GM18870 (cell line): ENCODE measurements at regions not wholly inside any gene's neighbourhood (a gene's known extent, or its start where the extent isn't known, plus 50 kb on each side); places are given as distances from the start of the nearest gene placed in this dataset.

Experiments used
- ATAC-seq: cut with Tn5 transposase; IDR thresholded peaks from one replicate; pipeline ENCODE4 v1.9.1; 2021; ENCODE audit warnings: moderate library complexity; ENCODE audit not compliant: unreplicated experiment

DNA sequence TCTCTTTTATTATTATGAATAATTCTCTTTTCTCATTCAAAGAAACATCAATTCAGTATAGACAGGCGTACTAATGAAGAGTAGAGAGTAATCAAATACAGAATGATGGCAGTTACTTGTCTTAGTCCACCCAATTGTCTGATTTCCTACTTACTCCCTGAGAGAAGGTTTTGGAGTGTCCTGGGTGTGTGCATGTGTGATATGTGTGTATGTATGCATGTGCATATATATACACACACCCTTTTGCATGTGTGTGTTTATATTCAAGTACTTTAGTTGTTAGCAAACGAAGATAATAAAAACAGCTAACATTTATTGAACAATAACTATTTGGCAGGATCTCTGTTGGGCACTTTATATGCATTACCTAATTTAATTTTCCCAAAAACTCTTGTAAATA lies 63.2 kb upstream of the CCDC190 start:
- no peak for ATAC-seq

DNA sequence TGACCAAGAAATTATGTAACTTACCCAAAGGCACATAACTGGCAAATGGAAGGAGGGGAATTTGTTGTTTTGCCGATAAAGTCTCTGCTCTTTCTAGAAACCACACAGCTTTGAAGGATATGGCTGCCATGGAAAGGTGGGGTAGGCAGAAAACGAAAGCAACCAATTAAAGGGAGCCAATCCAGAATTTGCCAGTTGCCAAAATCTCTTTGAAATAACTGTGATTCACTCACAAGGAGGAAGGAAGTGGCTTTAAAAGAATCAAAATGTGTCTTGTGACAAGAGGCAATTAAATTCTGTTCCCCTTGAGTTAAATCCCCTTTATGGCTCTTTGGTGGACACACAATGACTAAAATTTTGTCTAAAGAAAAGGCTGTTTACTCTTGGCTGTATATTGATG lies 61.2 kb upstream of the CCDC190 start:
- ATAC-seq: no peak

DNA sequence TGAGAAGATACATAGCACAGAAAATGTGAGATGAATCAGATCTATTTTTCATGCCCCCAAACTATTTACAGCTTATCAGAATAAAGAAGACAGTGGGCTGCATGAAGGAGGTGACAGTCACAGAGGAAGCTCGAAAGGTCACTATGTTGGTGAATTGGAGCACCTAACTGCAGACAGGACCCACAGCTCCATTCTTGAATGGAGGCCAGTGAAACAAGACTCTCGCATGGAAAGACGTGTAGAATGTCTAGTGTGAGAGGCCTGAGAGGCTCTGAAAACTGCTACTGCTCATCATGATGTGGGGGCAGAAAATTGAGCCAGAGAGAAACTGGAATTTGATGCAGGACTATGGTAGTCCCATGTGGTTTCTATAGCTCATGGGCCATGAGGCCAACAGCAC lies 60.3 kb upstream of the CCDC190 start:
- ATAC-seq: no peak

DNA sequence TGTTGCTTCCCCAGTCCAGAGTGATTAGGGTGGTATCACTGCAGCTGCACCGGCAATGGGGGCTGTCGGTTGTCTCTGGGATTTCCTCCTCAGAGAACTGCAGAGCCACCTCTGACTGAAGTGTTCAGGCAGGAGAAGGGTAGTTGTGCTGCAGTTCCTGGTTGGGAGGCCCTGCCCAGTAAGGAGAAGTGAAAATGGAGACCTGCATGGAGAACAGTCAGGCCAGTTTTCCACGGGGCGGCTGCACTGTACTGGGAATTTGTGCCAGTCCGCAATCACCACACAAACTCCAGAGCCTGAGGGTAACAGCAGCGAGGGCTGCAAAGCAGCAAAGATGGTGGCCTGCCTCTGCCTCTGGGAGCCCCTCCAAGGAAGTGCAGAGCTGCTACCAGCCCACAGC lies 58.1 kb upstream of the CCDC190 start:
- ATAC-seq: no peak

DNA sequence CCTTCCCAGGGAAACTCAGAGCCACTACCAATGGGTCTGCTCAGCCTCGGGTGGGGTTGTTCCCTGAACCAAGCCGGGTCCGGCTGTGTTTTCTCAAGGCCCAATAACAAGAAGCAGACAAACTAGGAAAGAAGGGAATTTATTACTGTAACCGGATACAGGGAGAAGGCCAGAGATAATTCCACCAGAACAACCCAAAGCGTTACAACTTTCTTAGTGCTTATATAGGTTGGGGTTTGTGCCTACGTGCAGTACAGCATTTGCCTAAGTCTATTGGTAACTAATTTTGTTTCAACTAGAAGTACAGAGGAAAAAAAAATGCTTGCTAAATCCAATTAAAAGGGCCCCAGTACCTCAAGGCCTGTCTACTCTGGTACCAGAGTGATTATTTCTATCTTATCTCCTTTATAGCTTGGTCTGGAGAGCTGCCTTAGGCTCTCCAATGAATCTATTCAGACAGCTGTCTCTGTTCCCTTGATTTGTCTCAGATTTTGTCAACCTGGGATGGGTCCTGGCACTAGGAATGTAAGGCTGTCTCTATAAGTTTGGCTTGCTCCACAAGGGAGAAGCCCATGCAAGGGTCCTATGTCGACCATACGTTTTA lies 57.3 kb upstream of the CCDC190 start:
- ATAC-seq: no peak

DNA sequence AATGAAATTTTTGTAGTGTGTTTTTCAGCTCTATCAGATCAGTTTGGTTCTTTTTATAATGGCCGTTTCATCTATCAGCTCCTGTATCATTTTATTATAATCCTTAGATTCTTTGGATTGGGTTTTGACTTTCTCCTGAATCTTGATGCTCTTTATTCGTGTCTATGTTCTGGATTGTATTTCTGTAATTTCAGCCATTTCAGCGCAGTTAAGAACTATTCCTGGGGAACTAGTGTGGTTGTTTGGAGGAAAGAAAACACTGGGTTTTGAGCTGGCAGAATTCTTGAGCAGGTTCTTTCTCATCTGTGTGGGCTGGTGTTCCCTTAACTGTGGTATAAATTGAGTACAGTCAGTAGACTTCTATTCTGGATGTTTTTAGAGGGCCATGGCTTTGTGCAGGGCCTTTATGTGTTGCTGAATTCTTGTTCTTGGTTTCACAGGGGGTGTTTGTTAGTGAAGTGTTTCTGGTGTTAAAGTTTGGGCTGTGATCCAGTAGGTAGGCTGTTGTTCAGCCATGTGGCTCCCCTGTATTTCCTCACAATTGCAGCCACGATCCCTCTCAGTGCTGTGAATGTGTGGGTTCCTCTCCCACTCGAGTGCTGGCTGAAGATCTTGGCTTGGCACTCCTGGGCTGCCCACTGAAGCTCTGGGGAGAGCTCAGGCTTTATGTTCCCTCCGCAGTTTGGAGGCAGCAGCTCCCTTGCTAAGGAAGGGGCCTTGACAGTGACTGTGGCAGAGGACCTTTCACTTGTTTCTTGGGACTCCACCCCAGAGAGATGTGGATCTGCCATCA lies 56.0 kb upstream of the CCDC190 start:
- no peak for ATAC-seq

DNA sequence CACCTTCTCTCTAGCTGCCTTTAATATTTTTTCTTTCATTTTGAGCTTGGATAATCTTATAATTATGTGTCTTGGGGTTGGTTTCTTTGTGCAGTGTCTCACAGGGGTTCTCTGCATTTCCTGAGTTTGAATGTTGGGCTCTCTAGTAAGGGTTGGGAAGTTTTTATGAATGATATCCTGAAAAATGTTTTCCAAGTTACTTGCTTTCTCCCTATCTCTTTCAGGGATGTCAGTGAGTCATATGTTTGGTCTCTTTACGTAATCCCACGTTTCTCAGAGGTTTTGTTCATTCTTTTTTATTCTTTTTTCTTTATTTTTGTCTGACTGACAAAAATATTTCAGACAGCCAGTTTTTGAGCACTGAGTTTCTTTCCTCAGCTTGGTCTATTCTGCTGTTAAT lies 55.4 kb upstream of the CCDC190 start:
- no peak for ATAC-seq

DNA sequence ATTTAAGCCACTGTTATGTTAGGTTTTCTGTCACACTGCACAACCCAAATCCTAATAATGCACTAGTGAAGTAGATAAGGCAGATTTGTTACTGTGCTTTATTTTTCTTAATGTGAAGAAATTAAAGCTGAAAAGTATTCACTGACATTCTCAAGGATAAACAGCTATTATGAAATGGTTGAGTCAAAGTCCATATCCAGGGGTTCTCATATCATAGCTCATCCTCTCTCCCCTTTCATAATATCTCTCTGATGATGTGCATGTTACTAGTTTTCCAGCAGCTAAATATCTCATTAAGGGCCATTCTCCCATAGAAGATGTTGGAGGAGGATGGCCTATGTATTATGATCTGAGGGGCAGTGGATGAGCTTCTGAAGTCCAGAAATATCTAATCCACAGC lies 53.6 kb upstream of the CCDC190 start:
- no peak for ATAC-seq

DNA sequence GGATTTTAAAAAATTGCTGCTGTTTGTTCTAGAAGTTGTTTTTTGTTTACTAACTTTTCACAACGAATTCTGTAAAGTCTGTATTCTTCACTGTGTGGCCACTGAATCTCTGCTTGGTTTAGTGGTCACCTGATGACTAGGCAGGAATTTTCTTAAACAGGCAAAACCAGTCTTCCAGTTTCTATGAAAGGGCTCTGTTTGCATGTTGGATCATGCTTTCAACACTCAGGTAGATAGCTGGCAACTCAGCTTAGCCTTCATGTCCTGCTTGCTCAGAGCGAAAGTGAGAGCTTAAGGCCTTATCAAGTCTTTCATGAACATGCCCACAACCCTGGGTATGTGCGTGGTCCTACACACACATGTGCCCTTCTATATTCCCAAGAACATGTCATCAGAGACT lies 52.4 kb upstream of the CCDC190 start:
- no peak for ATAC-seq

DNA sequence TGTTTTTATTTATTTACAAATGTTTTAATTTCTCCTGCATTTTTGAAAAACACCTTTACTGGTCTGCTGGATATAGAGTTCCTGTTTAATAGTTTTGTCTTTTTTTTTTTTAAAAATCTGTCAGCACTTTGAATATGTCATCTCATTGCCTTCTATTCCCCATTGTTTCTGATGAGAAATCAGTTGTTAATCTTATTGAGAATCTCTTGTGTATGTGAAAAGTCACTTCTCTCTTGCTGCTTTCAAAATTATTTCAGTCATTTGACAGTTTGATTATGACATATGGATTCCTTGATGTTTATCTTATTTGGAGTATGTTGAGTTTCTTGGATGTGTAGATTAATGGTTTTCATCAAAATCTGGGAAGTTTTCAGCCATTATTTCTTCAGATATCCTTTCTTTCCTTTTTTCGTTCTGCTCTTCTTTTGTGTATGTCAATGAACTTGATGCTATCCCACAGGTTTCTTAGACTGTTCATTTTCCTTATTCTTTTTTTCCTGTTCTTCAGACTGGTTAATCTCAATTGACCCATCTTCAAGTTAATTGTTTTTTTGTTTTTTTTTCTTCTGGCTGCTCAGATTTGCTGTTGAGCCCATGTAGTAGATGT lies 51.2 kb upstream of the CCDC190 start:
- ATAC-seq: no peak
